Mesodermal cell (in vitro differentiated cells): ENCODE measurements at regions not wholly inside any gene's neighbourhood (a gene's known extent, or its start where the extent isn't known, plus 50 kb on each side); places are given as distances from the start of the nearest gene placed in this dataset.

Source experiments
- H3K27ac ChIP-seq: 2 replicates; pipeline ENCODE4 v1.7.0; 2013; ENCODE audit warnings: mild to moderate bottlenecking, low read depth, low read length, moderate library complexity; ENCODE audit not compliant: severe bottlenecking
- H3K36me3 ChIP-seq: 2 replicates; pipeline ENCODE4 v1.7.1; 2013; ENCODE audit warnings: mild to moderate bottlenecking, low read length, moderate library complexity; ENCODE audit not compliant: control insufficient read depth, insufficient read depth
- H3K4me1 ChIP-seq: one replicate; pipeline ENCODE4 v1.7.1; 2013; ENCODE audit warnings: mild to moderate bottlenecking, low read length; ENCODE audit not compliant: insufficient read depth, control insufficient read depth, poor library complexity, severe bottlenecking
- H3K4me3 ChIP-seq: 2 replicates; pipeline ENCODE4 v1.7.0; 2013; ENCODE audit warnings: low read length, control low read depth, mild to moderate bottlenecking; ENCODE audit not compliant: insufficient read depth, poor library complexity, severe bottlenecking; ENCODE audit errors: extremely low read depth
- H3K9me3 ChIP-seq: 2 replicates; pipeline ENCODE4 v1.7.1; 2013; ENCODE audit warnings: mild to moderate bottlenecking, low read length, moderate library complexity; ENCODE audit not compliant: control insufficient read depth
- WGBS, 2 experiments: methylation state at CpG; one replicate each; pipeline ENCODE4 v1.1.5; 2013; ENCODE audit warnings: missing lambda C conversion rate in 2 of 2; ENCODE audit not compliant: insufficient coverage in 2 of 2; 5-methylcytosine and 5-hydroxymethylcytosine counted together

- Histone ChIP-seq H3K27ac (no peak overlapping the region), H3K4me3 (no peak overlapping the region)
These were observed 220.8 kb upstream of the CDH4 start for GRCh38 chr20:61031101-61031830.

GRCh38 chr20:61037498-61037897 lies 214.6 kb upstream of the CDH4 start:
- Histone ChIP-seq H3K9me3 (no peaks in the 10 kb centered on the region), H3K4me3 (no peak overlapping the region), H3K36me3 (no peaks in the 10 kb centered on the region), H3K27ac (no peak overlapping the region), H3K4me1 (no peaks in the 10 kb centered on the region)
- WGBS, 2 experiments, result 100% methylated on average over 1 to 2 of the region's 3 CpGs

More at GRCh38 chr20:61031101-61031830, 220.8 kb upstream of the CDH4 start:
- Histone ChIP-seq H3K9me3 (peaks cover 7% of the 10 kb centered on the region), H3K36me3 (no peaks in the 10 kb centered on the region), H3K4me1 (no peaks in the 10 kb centered on the region)
- 34 to 68% methylated on average over 6 to 10 of the region's 10 CpGs for WGBS, 2 experiments

GRCh38 chr20:61041481-61041880 lies 210.6 kb upstream of the CDH4 start:
- H3K36me3 ChIP-seq, result no peaks in the 10 kb centered on the region
- WGBS, 2 experiments, result 71 to 92% methylated on average over 3 of the region's 4 CpGs
- H3K4me1 ChIP-seq, result no peaks in the 10 kb centered on the region
- no peak overlapping the region for H3K4me3 ChIP-seq
- no peaks in the 10 kb centered on the region for H3K9me3 ChIP-seq
- no peak overlapping the region for H3K27ac ChIP-seq

GRCh38 chr20:61042506-61043385 lies 209.3 kb upstream of the CDH4 start:
- H3K9me3 ChIP-seq, result no peaks in the 10 kb centered on the region
- no peaks in the 10 kb centered on the region for H3K4me1 ChIP-seq
- no peak overlapping the region for H3K27ac ChIP-seq
- 72 to 78% methylated on average over 21 to 22 of the region's 25 CpGs for WGBS, 2 experiments
- H3K36me3 ChIP-seq, result no peaks in the 10 kb centered on the region
- no peak overlapping the region for H3K4me3 ChIP-seq

- Histone ChIP-seq H3K27ac (no peak overlapping the region), H3K4me3 (no peak overlapping the region), H3K9me3 (no peaks in the 10 kb centered on the region), H3K36me3 (no peaks in the 10 kb centered on the region), H3K4me1 (no peaks in the 10 kb centered on the region)
- 87 to 89% methylated on average over 8 to 9 of the region's 9 CpGs for whole genome bisulfite sequencing, 2 experiments
These were observed 208.4 kb upstream of the CDH4 start for GRCh38 chr20:61043681-61044080.

- WGBS, 2 experiments, result 61 to 83% methylated on average over 3 of the region's 4 CpGs
- Histone ChIP-seq H3K9me3 (no peaks in the 10 kb centered on the region), H3K4me3 (no peak overlapping the region), H3K36me3 (no peaks in the 10 kb centered on the region), H3K27ac (no peak overlapping the region), H3K4me1 (no peaks in the 10 kb centered on the region)
These were observed 207.6 kb upstream of the CDH4 start for GRCh38 chr20:61044499-61044898.

GRCh38 chr20:61045091-61045490 lies 207.0 kb upstream of the CDH4 start:
- 65 to 83% methylated on average over 1 of the region's 1 CpG for WGBS, 2 experiments
- Histone ChIP-seq H3K27ac (no peak overlapping the region), H3K36me3 (no peaks in the 10 kb centered on the region), H3K9me3 (no peaks in the 10 kb centered on the region), H3K4me1 (no peaks in the 10 kb centered on the region), H3K4me3 (no peak overlapping the region)

GRCh38 chr20:61045876-61046585 lies 206.0 kb upstream of the CDH4 start:
- Histone ChIP-seq H3K4me1 (no peaks in the 10 kb centered on the region), H3K4me3 (no peak overlapping the region), H3K36me3 (no peaks in the 10 kb centered on the region), H3K27ac (no peak overlapping the region), H3K9me3 (no peaks in the 10 kb centered on the region)
- WGBS, 2 experiments, result 60 to 71% methylated on average over 1 to 2 of the region's 3 CpGs

- Histone ChIP-seq H3K36me3 (no peaks in the 10 kb centered on the region), H3K4me1 (no peaks in the 10 kb centered on the region), H3K4me3 (no peak overlapping the region), H3K27ac (no peak overlapping the region), H3K9me3 (no peaks in the 10 kb centered on the region)
- WGBS, 2 experiments, result 86 to 95% methylated on average over 4 to 6 of the region's 9 CpGs
These were observed 205.2 kb upstream of the CDH4 start for GRCh38 chr20:61046721-61047351.

- no peaks in the 10 kb centered on the region for H3K9me3 ChIP-seq
- H3K27ac ChIP-seq, result no peak overlapping the region
- no peak overlapping the region for H3K4me3 ChIP-seq
- 86 to 87% methylated on average over 4 of the region's 4 CpGs for WGBS, 2 experiments
- H3K36me3 ChIP-seq, result no peaks in the 10 kb centered on the region
- H3K4me1 ChIP-seq, result no peaks in the 10 kb centered on the region
These were observed 204.5 kb upstream of the CDH4 start for GRCh38 chr20:61047515-61047914.
